ENCODE measurements at regions not wholly inside any gene's neighbourhood (a gene's known extent, or its start where the extent isn't known, plus 50 kb on each side); places are given as distances from the start of the nearest gene placed in this dataset.

DNA sequence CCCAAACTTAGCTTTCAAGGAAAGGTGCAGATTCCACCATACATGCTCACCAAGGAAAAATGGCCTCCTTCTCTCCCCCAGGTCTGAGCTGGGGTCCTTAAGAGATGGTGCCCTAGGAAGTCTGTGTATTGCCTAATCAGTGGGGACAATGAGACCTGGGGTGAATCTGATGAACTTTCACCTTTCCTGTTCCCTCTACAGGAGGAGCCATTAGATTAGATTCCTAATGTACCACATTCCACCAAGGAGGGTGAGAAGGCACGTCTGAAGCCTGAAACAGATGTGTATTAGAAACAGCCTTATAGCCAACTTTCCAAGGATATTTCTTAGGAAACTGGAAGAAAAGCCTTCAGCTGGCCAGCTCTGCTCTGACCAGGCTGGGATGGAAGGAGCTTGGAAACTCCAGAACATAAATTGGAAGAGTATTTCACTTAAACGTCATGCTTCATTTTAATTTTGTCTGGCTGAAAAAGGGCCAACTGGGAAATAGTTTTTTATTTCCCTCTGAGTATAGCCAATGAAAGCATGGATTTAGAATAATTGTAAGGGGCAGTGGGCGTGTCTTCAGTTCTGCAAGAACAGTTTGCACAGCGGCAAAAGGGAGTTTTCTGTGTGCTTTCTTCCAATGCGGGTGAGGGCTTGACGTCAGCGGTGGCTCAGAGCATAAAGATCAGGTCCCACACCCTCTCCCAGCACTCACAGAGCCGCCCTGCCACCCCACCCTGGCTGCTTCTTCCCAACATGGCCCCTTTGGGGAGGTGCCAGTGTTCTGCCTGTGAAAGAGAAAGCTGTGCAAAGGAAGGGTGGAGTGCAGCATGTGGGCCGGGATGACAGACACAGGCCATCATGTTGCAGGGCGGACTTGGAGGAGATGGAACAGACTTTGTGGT, 210.9 kb downstream of the ESM1 start:
- no peak overlapping the region for H2AFZ ChIP-seq (ENCODE audit: low read length)
- H3K9me3 ChIP-seq (replicated peaks; ENCODE audit: insufficient read depth, low read length) = no peaks in the 10 kb centered on the region
- no peak overlapping the region for H3K9ac ChIP-seq (ENCODE audit: low read length)
- H3K4me3 ChIP-seq (ENCODE audit: low read length) = no peak overlapping the region
- H4K20me1 ChIP-seq (ENCODE audit: insufficient read depth, low read length) = no peaks in the 10 kb centered on the region
- no peaks in the 10 kb centered on the region for H3K79me2 ChIP-seq (ENCODE audit: low read length)
- no peaks in the 10 kb centered on the region for H3K4me1 ChIP-seq (ENCODE audit: low read length)
- H3K9me2 ChIP-seq (replicated peaks; ENCODE audit: insufficient read depth, low read length) = no peaks in the 10 kb centered on the region
- DNase-seq = no peak
- no peak overlapping the region for H3K27ac ChIP-seq (ENCODE audit: low read length)
- no peaks in the 10 kb centered on the region for H3K27me3 ChIP-seq (replicated peaks; ENCODE audit: insufficient read depth, low read length)
- TF ChIP-seq CTCF (IDR thresholded peaks at IDR 0.05; ENCODE audit: low read length) (no peak), EZH2 (optimal IDR thresholded peaks at IDR 0.05; ENCODE audit: low read depth, low read length) (no peak), EZH2phosphoT487 (IDR thresholded peaks at IDR 0.05; ENCODE audit: low read length) (no peak)
- no peak overlapping the region for H3K4me2 ChIP-seq (ENCODE audit: low read depth, low read length)
- no peaks in the 10 kb centered on the region for H3K36me3 ChIP-seq (replicated peaks; ENCODE audit: insufficient read depth, low read length)
- H3F3A ChIP-seq (ENCODE audit: insufficient read depth, low read length) = no peaks in the 10 kb centered on the region

DNA sequence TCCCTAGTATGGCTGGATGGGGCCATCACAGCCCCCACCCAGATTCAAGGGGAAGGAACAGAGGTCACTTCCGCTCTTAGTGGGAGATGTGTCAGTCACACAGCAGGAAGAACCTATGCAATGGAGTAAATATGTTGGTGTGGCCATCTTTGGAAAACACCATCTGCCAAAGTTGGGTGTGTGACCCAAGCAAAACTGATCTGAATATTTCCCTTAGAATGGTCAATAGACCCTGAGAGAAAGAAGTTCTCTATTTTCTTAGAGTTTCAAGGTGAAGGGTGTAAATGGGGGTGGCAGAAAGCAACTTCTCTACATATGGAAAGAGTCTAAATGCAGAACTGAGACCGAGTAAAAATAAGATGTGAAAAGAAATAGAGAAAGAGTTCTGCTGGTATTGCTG, 212.7 kb downstream of the ESM1 start:
- Histone ChIP-seq H3K4me2 (ENCODE audit: low read depth, low read length) (no peak overlapping the region), H4K20me1 (ENCODE audit: insufficient read depth, low read length) (no peaks in the 10 kb centered on the region), H3K79me2 (ENCODE audit: low read length) (no peaks in the 10 kb centered on the region), H3K36me3 (replicated peaks; ENCODE audit: insufficient read depth, low read length) (no peaks in the 10 kb centered on the region), H3K9me3 (replicated peaks; ENCODE audit: insufficient read depth, low read length) (no peaks in the 10 kb centered on the region), H3K4me3 (ENCODE audit: low read length) (no peak overlapping the region), H3K9ac (ENCODE audit: low read length) (no peak overlapping the region), H3F3A (ENCODE audit: insufficient read depth, low read length) (no peaks in the 10 kb centered on the region), H3K27ac (ENCODE audit: low read length) (no peak overlapping the region), H2AFZ (ENCODE audit: low read length) (no peak overlapping the region), H3K27me3 (replicated peaks; ENCODE audit: insufficient read depth, low read length) (no peaks in the 10 kb centered on the region), H3K9me2 (replicated peaks; ENCODE audit: insufficient read depth, low read length) (no peaks in the 10 kb centered on the region), H3K4me1 (ENCODE audit: low read length) (no peaks in the 10 kb centered on the region)
- DNase-seq = no peak
- TF ChIP-seq EZH2phosphoT487 (IDR thresholded peaks at IDR 0.05; ENCODE audit: low read length) (no peak), EZH2 (optimal IDR thresholded peaks at IDR 0.05; ENCODE audit: low read depth, low read length) (no peak), CTCF (IDR thresholded peaks at IDR 0.05; ENCODE audit: low read length) (no peak)

GRCh38 chr5:54772231-54772630, 213.2 kb downstream of the ESM1 start:
- Histone ChIP-seq H3K27ac (ENCODE audit: low read length) (no peak overlapping the region), H4K20me1 (ENCODE audit: insufficient read depth, low read length) (no peaks in the 10 kb centered on the region), H3K4me2 (ENCODE audit: low read depth, low read length) (no peak overlapping the region), H3K27me3 (replicated peaks; ENCODE audit: insufficient read depth, low read length) (no peaks in the 10 kb centered on the region), H3F3A (ENCODE audit: insufficient read depth, low read length) (no peaks in the 10 kb centered on the region), H3K9ac (ENCODE audit: low read length) (no peak overlapping the region), H2AFZ (ENCODE audit: low read length) (no peak overlapping the region), H3K4me3 (ENCODE audit: low read length) (no peak overlapping the region), H3K9me3 (replicated peaks; ENCODE audit: insufficient read depth, low read length) (no peaks in the 10 kb centered on the region), H3K9me2 (replicated peaks; ENCODE audit: insufficient read depth, low read length) (no peaks in the 10 kb centered on the region), H3K36me3 (replicated peaks; ENCODE audit: insufficient read depth, low read length) (no peaks in the 10 kb centered on the region), H3K79me2 (ENCODE audit: low read length) (no peaks in the 10 kb centered on the region), H3K4me1 (ENCODE audit: low read length) (no peaks in the 10 kb centered on the region)
- TF ChIP-seq EZH2 (optimal IDR thresholded peaks at IDR 0.05; ENCODE audit: low read depth, low read length) = no peak
- TF ChIP-seq EZH2phosphoT487 (IDR thresholded peaks at IDR 0.05; ENCODE audit: low read length) = no peak
- TF ChIP-seq CTCF (IDR thresholded peaks at IDR 0.05; ENCODE audit: low read length) = no peak
- DNase-seq = no peak
